ENCODE measurements at regions not wholly inside any gene's neighbourhood (a gene's known extent, or its start where the extent isn't known, plus 50 kb on each side); places are given as distances from the start of the nearest gene placed in this dataset.
"Not testable (repeated sequence)": the region's sequence is repeated elsewhere in the genome, so short reads cannot be mapped to it uniquely, and the experiment has no call there.

DNA sequence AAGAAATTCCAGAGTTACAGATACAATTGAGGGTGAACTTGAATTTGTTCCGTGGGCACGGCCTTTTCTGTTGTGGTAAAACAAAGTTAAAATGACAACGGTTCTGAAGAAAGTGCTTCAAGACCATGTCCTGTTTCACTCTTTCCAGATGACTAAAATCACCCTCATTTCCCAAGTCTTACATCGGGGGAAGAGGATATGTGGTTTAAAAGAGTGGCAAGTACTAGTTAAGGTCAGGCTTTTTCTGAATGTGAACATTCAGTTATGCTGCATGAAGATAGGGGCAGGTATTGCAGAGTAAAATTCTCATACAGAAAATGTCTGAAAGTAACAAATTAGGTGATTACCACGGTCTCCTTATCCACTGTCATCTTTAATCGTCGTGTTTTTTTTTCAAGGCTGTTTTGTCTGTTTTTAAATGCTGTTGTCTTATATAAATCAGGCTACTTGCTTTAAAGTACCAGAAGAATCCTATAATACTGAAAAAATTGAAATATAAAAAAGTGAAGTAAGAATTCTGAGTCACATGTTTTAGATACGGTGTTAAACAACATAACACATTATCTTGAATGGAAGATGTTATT lies 236.6 kb upstream of the PLGLB2 start:
- not testable (repeated sequence) for TF ChIP-seq POLR2AphosphoS5 (IDR thresholded peaks at IDR 0.05); CTCF (IDR thresholded peaks at IDR 0.05 in 8 of 11, conservative IDR thresholded peaks at IDR 0.05 in 3 of 11); POLR2A (IDR thresholded peaks at IDR 0.05)

Data from spleen (tissue), 7 donors.